HG03565 (cell line): ENCODE measurements at regions not wholly inside any gene's neighbourhood (a gene's known extent, or its start where the extent isn't known, plus 50 kb on each side); places are given as distances from the start of the nearest gene placed in this dataset.

Experiments
- ATAC-seq: cut with Tn5 transposase; IDR thresholded peaks from one replicate; pipeline ENCODE4 v1.9.1; 2021; ENCODE audit warnings: mild to moderate bottlenecking, moderate library complexity; ENCODE audit not compliant: unreplicated experiment

DNA sequence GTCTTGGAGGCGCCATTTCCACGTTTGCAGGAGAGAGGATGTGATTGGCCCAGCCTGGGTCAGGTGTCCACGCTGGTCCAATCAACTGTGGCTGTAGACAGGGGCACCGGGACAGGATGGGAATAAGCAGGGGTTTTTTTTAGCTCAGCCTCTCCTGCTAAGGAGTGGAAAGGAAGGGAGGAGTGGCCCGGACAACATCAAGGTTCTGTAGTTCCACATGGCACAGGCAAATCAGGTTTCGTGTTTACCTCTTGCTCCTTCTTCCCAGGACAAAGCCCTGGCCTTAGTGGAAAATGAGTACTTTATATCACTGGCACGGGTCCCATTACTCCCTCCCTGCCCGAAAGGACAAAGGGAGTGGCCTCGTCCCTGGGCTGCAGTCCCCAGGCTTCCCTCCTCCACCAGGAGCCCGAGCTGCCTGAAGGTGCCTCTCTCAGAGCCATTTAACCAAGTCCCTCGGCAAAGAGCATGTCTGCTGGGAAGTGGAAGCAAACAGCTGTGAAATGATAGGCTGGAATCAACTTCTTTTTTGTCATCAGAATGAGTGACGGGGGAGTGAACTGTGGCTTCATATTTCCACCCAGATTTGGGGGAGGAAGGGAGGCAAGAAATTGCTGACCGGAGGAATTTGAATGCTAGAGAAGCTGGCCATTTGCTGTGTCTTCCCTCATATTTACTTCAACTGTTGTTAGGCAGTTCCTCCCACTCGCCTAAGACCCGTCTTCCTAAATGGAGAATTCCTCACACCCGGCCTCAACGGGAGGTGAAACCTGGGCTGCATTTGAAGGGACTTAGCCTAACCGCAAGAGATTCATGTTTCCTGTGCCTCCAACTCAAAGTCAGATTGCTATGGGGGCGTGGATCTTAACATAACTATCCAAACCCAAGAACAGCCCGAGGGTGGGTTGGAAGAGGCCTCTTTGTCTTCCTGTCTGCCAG is 84.9 kb upstream of the SLC44A3 start:
- ATAC-seq, result no peak

DNA sequence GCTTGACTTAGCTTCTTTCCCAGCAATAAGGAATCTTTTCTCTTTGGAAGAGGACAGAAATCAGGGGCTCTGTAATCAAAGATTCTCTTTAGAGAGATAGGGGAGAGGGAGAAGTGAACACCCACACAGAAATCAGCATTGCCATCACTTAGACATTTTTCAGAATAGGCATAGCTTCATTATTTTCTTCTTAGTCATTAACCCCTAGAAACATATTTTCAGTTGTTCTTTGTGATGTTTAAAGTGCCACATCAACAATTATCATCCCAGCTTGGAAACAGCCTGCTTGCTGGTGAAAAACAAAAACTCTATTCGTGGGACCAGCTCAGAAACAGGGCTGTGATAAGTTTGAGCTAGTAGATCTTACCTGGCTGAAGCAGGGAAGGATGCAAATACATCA is 88.3 kb upstream of the SLC44A3 start:
- no peak for ATAC-seq

DNA sequence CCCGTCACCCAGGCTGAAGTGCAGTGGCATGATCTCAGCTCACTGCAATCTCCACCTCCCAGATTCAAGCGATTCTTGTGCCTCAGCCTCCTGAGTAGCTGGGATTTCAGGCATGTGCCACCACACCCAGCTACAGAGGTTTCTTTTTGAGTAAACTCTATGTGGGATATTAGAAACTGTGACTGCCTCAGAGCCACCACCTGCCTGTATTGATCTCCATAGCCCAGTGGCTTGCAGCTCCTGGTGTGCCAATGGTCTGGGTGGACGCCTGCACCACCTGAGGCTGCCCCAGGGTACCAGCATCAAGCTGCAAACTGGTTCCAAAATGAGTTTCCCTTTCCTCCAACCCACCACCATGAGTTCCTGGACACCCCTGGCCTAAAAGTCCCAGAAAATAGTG is 89.7 kb upstream of the SLC44A3 start:
- no peak for ATAC-seq

DNA sequence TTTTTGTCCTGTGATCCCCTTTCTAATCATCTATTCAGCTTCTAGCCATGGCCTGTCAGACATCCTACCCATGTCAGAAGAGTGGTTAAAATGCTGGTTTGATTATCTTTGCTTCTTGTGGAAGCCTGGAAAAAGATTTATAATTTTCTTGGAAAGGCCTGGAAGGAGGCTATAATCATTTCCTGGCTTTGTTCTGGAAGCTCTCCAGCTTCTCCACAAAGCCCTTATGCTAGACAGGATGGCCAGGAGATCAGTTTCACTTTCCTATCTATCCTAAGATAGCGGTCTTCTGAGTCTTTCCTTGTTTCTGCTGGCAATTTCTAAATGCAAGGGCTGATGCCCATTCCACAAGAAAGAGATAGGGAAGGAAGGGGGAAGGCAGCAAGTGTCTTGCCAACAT is 90.9 kb upstream of the SLC44A3 start:
- no peak for ATAC-seq

DNA sequence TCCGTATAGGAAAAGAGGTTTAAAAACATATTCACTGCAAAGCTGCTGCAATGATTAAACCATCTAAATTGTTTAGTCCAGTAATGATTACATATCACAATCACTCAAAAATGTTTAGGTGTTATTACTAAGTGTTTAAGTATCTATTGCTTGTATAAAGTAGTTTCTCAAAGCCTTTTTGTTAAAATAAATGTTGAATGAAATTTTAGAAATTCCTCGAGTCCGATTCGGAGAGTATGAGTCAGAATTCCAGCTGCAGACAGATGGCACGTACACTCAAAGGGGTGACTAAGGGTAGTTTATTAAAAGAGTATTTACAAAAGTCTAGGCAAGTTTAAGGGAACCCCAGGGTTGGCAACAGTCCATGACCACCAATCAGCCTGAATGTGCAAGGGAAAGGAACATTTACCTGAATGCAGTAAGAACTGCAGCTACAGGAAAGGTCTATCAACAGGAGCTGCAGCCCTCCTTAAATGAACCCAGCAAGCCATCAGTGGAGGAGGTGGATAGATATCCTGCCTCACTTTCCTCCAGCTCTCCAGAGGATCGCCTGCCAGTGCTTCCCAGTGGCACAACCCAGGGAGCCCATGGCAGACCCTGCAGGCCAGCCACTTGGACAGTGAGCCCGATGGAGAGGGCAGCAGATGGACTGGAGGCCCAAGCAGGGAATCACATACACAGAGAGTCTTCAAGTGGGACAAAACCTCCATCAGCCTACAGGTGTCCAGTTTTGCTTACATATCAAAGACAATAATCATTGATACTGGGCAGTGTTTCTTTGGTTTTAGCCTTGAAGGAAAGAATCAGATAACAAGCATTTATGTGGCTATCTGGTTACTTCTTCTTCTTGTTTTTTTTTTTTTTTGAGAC is 92.1 kb upstream of the SLC44A3 start:
- ATAC-seq, result no peak

DNA sequence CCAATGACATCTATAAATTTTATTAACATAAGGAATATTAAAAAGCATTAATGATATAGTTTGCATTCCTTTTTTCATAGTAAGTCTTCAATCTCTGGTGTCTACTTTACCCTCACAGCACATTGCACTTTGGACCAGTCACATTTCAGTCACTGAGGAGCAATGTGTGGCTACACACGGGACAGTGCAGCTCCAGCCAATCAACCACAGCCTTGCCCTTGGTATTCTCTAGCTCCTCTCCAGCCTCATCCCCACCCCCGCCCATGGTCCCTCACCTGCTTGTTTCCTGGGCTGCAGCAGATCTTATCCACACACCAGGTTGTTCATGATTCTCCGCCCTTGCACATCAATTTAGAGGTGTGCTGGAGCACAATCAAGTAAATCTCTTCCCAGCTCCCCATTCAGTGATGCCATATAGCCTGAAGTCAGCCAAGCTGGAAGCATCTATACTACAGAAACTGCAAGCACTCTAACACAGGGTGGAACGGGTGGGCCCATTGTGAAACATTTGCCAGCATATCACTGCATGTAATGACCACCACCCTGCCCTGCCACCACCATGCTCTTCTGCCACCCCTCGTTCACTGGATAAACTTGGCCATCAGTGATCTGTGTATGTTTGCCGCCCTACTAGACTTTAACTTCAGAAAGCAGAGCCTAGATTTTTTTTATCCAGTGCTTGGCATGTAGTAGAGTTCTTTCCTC is 93.0 kb upstream of the SLC44A3 start:
- no peak for ATAC-seq

DNA sequence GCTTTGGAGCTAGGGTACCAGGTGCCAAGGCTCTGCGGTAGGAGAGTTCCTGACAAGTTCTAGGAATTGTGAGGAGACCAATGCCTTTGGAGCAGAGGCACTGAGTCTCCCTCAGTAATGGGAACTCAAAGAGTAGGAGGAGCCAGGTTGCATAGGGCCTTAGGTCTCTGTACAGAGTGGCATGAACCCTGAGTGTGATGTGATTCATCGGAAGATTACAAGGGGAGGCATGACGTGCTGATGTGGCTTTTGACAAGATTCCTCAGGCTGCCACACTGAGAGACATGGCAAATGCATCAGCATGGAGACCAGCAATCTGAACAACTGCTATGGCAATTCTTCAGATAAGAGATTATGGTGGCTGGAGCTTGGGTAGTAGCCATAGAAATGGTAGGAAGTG is 94.6 kb upstream of the SLC44A3 start:
- no peak for ATAC-seq

DNA sequence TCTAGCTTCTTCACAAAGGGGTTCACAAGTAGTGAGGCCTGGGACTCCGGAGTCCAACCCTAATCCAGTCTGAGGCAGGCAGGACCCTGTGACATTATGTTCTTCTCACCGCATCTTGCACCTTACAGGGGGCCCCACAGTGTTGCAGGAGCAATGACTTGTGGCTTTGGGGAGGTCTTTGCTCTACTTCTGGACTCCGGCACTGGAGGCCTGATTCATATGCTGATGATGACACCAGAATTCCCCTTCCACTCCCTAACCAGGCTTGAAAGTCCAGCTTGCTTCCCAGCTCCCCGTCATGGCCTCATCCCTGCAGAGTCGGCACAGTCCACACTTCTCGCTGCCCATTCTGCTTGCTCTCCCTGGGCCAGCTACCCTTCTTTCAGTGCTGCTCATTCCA is 96.3 kb upstream of the SLC44A3 start:
- no peak for ATAC-seq

DNA sequence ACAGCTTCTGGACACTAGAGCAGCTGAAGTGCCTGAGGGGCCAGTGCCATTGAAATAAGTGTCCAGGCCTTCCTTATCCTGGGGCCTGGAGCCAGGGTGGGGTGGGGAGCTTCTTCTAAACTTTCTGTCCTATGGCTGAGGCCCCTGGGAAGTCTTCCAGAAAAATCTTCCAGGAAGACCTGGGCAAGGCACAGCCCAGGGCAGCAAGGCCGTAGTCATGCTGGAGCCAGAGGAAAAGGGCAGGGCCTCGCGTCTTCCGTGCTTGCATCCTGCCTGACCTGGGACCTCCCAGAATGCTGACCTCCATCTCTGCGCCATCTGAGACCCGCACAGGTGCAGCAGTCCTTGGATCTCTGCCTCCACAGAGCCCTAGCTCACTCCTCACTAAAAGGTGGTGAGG is 96.7 kb upstream of the SLC44A3 start:
- no peak for ATAC-seq

DNA sequence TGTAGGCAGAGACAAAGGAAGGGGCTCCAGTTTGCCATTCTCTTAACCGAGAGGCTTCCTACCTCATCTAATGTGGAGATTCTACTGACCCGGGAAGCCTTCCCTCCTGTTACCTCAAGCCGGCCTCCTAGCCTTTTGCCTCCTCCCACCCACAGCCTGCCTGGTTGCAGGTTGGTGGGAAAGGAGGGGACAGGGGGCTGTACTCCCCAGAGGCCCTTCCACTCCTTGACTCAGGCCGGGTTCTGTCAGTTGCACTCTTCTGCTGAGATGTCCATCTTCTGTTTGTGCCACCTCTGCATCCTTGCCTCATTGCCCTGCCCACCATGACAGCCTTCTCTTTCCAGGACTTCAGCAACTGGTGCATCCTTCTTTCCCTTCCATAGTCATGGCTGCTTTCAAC is 98.0 kb upstream of the SLC44A3 start:
- no peak for ATAC-seq

DNA sequence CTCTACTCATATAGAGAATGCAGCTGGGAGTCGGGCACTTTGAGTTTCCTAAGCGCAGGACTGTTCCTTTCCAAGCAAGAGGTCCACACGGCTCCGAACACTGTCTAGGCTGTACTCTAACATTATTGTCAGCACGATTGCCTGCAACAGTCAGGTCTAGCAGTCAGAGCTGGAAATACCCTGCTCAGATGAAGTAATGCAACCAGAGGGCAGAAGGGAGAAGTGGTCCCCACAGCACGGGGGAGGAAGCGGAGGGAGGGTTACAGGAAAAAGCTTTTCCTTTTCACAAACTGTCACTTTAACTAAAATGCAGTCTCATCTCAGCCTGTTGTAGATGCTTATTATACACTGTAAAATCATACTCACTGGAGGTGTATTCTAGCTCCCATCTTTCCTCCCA is 98.9 kb upstream of the SLC44A3 start:
- peak; percentile 39 for ATAC-seq

DNA sequence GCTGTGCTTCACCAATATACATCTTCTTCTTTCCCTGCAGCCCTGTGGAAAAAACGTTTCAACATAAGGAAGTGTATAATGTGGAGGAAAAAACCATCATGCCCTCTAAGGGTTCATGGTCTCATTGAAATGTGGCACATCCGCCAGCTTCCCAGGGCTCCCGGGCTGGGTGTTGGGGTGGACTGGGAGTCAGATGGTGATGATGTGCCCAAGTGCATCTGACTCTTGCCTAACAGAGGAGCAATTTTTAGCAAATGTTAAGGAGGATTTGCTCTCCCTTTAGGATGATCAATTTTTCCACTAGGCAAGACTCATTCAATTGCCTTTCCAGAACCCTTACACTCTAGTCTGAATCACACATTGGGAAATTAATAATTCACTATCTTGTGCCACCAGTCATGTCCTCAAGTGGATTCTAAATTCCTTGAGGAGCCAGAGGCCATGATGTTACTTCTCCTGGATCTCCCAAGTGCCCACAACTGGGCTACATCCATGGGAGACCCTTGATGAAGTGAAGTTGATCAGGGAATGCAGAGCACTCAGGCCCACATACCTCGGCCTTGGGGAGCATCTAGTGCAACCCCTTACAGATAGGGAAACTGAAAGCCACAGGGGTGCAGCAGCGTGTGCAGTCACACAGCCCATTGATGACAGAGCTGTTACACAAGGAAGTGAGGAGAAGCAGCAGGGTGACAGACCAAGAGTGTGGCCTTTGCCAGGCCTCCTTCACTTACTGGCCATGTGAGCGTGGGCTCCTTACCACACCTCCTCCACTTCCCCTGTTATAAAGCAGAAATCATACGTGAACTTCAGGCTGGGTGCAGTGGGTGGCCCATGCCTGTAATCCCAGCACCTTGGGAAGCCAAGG is 100.0 kb upstream of the SLC44A3 start:
- peak; percentile 99 for ATAC-seq

DNA sequence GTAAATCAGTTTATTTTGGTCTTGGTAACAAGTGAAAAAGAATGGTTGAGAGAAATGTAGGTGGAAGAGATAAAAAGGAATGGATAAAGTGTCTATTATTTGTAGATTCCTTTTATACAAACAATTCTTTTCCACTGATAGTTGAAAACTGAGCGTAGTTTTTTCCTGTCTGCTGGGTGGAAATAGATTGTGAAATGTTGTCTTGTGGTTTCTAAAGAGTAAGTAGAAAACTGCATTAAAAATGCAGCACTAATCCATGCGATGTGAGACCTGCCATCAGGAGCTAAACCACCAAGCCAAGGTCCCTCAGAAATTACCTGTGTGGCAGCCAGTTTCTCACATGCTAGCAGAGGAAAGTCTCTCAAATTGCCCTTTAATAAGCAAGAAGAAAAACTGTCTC is 103.2 kb upstream of the SLC44A3 start:
- no peak for ATAC-seq

DNA sequence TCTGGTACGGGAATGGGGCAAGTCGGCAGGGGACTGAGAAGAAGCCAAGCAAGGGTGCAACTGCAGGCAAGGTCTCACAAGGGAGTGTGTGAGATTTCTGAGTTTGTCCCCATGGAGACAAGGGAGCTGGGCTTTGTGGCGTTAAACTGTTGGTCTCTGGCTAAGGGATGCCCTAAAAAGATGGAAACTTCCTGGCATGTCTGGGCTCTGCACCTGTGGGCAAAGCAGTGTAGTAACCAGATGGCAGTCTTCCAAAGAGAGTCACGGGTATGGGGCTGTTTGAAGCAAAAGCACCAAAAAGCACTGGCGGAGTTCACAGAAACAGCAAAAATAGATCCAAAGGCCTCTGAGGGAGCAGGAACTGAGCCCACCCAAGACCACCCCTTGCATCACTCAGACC is 104.8 kb upstream of the SLC44A3 start:
- ATAC-seq, result no peak

DNA sequence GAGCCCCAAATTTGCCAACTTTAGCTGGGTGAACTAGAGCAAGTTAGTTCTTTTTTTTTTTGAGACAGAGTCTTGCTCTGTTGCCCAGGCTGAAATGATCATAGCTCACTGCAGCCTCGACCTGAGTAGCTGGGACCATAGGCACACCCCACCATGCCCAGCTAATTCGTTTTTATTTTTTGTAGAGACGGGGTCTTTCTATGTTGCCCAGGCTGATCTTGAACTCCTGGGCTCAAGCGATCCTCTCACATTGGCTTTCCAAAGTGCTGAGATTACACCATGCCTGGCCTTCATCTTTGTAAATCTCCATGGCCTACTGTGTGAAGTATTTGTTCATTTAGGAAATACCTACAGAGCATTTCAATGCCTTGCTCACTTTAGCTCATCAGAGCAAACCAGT is 105.6 kb upstream of the SLC44A3 start:
- no peak for ATAC-seq

DNA sequence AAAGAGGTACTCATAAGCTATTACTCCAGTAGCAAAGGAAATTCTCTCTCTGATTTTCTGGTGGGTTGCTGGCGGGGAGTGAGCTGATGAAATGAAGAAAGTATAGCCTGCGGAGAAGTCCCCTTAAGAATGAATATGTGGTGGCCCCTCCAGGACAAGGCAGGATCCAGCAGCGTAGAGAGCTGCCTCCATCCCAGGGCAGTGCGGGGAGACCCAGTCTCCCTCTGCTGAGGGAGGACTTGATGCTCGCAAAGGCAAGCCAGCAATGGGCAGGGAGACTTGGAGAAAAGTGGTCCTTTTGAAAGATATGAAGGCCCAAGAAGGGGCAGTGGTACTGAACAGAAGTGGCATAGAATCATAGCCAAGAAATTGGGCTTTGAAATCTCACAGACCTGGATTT is 106.0 kb upstream of the SLC44A3 start:
- ATAC-seq, result no peak

DNA sequence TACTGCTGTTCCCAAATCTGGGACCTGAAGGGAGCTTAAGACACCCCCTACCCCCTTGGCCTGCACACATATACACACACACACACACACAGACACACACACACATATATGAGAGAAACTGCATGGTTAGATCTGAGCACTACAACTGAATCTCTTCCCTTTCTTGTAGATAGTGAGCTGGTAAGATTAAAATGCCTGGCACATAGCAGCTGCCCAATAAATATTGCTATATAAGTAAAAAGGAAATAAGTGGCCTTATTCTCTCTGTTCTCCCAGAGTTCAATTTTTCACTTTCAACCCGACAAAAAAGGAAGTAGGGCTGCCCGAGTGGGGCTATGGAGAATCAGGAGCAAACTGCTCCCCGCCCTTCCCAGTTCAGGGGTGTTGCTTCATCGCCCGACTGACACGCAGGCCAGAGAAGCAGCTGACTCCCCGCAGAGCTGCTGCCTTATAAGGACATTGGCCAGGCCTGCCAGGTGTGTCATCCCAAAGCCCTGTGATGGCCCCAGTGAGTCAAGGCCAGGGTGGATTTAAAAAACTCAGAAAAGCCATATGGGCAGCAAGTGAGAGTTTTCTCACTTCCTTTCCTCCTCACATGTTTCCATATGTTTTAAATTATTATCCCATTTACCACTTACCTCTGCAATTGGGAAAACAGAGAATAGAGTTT is 106.5 kb upstream of the SLC44A3 start:
- peak; percentile 84 for ATAC-seq

DNA sequence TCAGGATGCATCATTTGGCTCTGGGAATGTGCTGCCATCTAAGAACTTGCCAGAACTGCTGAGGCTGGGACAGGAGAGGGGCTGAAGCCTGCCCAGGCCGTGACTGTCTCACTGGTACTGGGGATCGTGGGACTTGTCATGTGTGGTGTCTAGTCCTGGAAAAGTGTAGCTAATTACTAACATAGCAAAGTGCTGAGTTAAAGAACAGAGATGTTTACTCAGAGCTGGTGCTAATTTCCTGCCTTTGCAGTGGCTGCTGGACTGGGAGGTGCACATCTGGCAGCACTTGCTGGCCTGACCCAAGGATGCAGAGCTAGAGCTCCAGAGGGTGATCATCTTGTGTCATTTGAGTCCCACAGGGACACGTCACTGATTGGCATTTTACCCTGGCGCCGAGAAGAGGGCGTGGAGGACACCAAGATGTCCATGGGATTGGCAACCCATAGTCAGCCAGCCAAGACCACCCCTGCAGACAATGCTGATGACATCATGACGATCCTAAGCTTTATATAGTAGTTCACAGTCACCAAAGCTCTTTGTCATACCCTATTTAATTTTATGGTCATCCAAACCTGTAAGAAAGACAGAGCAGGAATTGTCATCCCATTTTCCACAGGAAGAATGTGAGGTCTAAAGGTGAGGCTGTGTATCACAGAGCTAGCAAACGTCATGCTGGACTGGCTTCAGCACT is 110.1 kb upstream of the SLC44A3 start:
- no peak for ATAC-seq

DNA sequence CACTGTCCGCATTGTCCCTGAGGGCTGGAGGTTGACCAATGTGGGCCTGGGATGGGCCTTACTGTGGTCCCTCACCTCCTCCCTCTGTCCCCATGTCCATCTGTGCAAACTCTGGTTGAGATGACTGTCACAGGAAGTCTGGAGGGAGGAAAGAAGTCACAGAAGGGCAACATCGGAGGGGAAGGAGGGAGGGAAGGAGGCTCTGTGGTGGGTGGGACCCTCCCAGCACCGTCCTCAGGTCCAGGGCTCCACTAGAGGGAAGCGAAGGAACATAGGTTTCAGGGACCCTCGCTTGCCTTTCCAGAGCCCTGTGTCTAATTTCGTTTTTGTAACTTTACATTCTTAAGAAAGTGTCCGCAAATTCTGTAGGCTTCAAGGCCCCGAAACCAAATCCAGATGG is 111.3 kb upstream of the SLC44A3 start:
- ATAC-seq, result no peak
